ENCODE measurements at regions not wholly inside any gene's neighbourhood (a gene's known extent, or its start where the extent isn't known, plus 50 kb on each side); places are given as distances from the start of the nearest gene placed in this dataset.

DNA sequence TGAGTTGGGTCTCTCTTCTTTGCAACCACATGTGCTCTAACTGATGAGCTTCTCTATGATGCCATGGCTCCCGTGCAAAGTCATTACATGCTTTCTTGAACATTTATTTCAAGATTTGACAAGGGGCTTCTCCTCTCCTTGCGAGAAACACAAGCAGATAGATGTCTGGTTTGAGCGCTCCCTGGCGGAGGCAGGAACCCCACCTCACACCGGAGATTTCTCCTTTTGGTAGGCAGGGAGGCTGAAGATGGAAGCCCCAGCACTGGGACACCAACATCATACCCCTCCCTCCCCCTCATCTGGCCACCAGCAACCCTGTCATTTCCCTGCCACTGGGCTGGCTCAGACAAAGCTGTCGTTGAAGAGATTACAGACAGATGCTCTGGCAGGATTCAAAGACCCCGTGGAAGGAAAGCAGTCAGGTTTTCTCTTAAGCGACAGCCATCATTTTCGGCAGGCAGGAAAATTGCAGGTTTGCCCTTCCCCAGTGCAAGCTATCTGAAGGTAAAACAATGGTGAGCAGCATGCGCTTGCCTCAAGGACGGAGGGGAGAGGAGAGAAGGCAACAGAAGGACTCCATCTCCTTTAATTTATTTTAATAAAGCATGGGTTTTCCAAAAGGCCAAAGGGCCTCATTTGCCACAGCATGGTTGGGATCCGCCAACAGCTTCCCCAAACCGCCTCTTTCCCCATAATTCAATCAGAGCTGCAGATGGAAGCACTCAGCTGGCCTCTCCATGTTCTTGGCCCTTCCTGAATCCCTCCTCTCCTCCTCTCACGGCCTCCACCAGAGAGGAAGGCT lies 344.1 kb upstream of the TSHZ3 start:
- DNase-seq (ENCODE audit: low spot score), result no peak
- Histone ChIP-seq H2AFZ (ENCODE audit: low read length) (no peak overlapping the region), H3K4me3 (replicated peaks in 1 of 3; ENCODE audit: insufficient read depth in 1 of 3, low read depth in 2 of 3, low read length in 3 of 3) (no peak overlapping the region), H3K27me3 (ENCODE audit: control insufficient read depth in 1 of 2, insufficient read depth in 2 of 2, low read length in 2 of 2) (no peaks in the 10 kb centered on the region), H3K4me1 (ENCODE audit: insufficient read depth, low read length) (no peaks in the 10 kb centered on the region), H3K36me3 (replicated peaks in 1 of 2; ENCODE audit: control insufficient read depth in 1 of 2, insufficient read depth in 2 of 2, low read length in 2 of 2) (no peaks in the 10 kb centered on the region), H3K79me2 (ENCODE audit: insufficient read depth, low read length) (no peaks in the 10 kb centered on the region), H4K20me1 (ENCODE audit: insufficient read depth, low read length) (no peaks in the 10 kb centered on the region), H3K9me3 (ENCODE audit: low read length) (peaks cover 86% of the 10 kb centered on the region), H3K4me2 (ENCODE audit: low read depth, low read length) (no peak overlapping the region), H3K27ac (ENCODE audit: extremely low read length, insufficient read depth, low read length) (no peak overlapping the region), H3K9ac (ENCODE audit: insufficient read depth, low read depth, low read length) (no peak overlapping the region)
- 30% methylated on average over 14 of the region's 14 CpGs for WGBS (ENCODE audit: low lambda C conversion rate)
- no peak for FAIRE-seq
- no TSS peak for BruUV-seq (replicated peaks)
- CTCF ChIA-PET (ENCODE audit: low intra/inter-chr PET ratio, low total read pairs), result no interaction called here
- intact Hi-C loops (cut with micrococcal nuclease; ENCODE audit: unreplicated experiment), result no loop called here
- POLR2A ChIA-PET, result no interaction called here
- no peak for ATAC-seq
- in situ Hi-C loops (cut with HindIII; ENCODE audit: extremely low pct_ligation_motif_present, low pct_unique_long_range_greater_than_20kb), result no loop called here
- TF ChIP-seq, protein P1, sequence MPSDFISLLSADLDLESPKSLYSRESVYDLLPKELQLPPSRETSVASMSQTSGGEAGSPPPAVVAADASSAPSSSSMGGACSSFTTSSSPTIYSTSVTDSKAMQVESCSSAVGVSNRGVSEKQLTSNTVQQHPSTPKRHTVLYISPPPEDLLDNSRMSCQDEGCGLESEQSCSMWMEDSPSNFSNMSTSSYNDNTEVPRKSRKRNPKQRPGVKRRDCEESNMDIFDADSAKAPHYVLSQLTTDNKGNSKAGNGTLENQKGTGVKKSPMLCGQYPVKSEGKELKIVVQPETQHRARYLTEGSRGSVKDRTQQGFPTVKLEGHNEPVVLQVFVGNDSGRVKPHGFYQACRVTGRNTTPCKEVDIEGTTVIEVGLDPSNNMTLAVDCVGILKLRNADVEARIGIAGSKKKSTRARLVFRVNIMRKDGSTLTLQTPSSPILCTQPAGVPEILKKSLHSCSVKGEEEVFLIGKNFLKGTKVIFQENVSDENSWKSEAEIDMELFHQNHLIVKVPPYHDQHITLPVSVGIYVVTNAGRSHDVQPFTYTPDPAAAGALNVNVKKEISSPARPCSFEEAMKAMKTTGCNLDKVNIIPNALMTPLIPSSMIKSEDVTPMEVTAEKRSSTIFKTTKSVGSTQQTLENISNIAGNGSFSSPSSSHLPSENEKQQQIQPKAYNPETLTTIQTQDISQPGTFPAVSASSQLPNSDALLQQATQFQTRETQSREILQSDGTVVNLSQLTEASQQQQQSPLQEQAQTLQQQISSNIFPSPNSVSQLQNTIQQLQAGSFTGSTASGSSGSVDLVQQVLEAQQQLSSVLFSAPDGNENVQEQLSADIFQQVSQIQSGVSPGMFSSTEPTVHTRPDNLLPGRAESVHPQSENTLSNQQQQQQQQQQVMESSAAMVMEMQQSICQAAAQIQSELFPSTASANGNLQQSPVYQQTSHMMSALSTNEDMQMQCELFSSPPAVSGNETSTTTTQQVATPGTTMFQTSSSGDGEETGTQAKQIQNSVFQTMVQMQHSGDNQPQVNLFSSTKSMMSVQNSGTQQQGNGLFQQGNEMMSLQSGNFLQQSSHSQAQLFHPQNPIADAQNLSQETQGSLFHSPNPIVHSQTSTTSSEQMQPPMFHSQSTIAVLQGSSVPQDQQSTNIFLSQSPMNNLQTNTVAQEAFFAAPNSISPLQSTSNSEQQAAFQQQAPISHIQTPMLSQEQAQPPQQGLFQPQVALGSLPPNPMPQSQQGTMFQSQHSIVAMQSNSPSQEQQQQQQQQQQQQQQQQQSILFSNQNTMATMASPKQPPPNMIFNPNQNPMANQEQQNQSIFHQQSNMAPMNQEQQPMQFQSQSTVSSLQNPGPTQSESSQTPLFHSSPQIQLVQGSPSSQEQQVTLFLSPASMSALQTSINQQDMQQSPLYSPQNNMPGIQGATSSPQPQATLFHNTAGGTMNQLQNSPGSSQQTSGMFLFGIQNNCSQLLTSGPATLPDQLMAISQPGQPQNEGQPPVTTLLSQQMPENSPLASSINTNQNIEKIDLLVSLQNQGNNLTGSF (CRISPR knock-in tag; IDR thresholded peaks at IDR 0.05), result no peak
- TF ChIP-seq, protein P2, sequence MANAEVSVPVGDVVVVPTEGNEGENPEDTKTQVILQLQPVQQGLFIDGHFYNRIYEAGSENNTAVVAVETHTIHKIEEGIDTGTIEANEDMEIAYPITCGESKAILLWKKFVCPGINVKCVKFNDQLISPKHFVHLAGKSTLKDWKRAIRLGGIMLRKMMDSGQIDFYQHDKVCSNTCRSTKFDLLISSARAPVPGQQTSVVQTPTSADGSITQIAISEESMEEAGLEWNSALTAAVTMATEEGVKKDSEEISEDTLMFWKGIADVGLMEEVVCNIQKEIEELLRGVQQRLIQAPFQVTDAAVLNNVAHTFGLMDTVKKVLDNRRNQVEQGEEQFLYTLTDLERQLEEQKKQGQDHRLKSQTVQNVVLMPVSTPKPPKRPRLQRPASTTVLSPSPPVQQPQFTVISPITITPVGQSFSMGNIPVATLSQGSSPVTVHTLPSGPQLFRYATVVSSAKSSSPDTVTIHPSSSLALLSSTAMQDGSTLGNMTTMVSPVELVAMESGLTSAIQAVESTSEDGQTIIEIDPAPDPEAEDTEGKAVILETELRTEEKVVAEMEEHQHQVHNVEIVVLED (CRISPR knock-in tag; IDR thresholded peaks at IDR 0.05; ENCODE audit: borderline replicate concordance), result no peak

All from HepG2 (cell line).